Sigmoid colon (tissue), 4 donors: ENCODE measurements at regions not wholly inside any gene's neighbourhood (a gene's known extent, or its start where the extent isn't known, plus 50 kb on each side); places are given as distances from the start of the nearest gene placed in this dataset.

Source experiments
- CTCF ChIP-seq, 4 experiments: fragments of 450-650 bp in 3 of 4; fragments of 200-600 bp in 1 of 4; IDR thresholded peaks; one replicate each; pipeline ENCODE4 v1.5.1; 2016 to 2019; ENCODE audit warnings: antibody characterized with exemption in 4 of 4, mild to moderate bottlenecking in 3 of 4, moderate library complexity in 2 of 4
- EP300 ChIP-seq, 4 donors: sonication (generic); formaldehyde crosslinking; IDR thresholded peaks; one replicate each; pipeline ENCODE4 v1.6.1; 2017; ENCODE audit warnings: antibody characterized with exemption in 4 of 4
- POLR2A ChIP-seq, 2 donors: fragments of 450-650 bp; IDR thresholded peaks; one replicate each; pipeline ENCODE4 v1.6.1; 2016; ENCODE audit warnings: antibody characterized with exemption in 2 of 2, mild to moderate bottlenecking in 2 of 2, moderate library complexity in 2 of 2
- POLR2AphosphoS5 ChIP-seq, 4 donors: sonication (generic); formaldehyde crosslinking; IDR thresholded peaks; one replicate each; pipeline ENCODE4 v1.6.1; 2017; ENCODE audit warnings: antibody characterized with exemption in 4 of 4

GRCh38 chr7:22604246-22604645 is 104.3 kb upstream of the STEAP1B start:
- no peak for TF ChIP-seq POLR2A (IDR thresholded peaks at IDR 0.05)
- no peak for TF ChIP-seq CTCF (IDR thresholded peaks at IDR 0.05)
- TF ChIP-seq POLR2AphosphoS5 (IDR thresholded peaks at IDR 0.05), result no peak
- TF ChIP-seq EP300 (IDR thresholded peaks at IDR 0.05), result no peak
